Retinal pigment epithelial cell (primary cell): ENCODE measurements at regions not wholly inside any gene's neighbourhood (a gene's known extent, or its start where the extent isn't known, plus 50 kb on each side); places are given as distances from the start of the nearest gene placed in this dataset.

Source experiments
- DNase-seq: peaks from one replicate; pipeline ENCODE4 v3.0.0-alpha.2; 2010; ENCODE audit warnings: low read depth
- H3K4me3 ChIP-seq: 2 replicates; pipeline ENCODE4 v1.5.1; 2011; ENCODE audit warnings: mild to moderate bottlenecking, low read length, control low read depth, moderate library complexity
- CTCF ChIP-seq: conservative IDR thresholded peaks from 2 replicates; pipeline ENCODE4 v1.5.1; 2011; ENCODE audit warnings: low read depth, low read length, control low read depth, inconsistent platforms

GRCh38 chr6:30801950-30802349 is 57.6 kb upstream of the IER3 start:
- DNase-seq = no peak
- H3K4me3 ChIP-seq = no peak overlapping the region
- no peak for TF ChIP-seq CTCF

DNA sequence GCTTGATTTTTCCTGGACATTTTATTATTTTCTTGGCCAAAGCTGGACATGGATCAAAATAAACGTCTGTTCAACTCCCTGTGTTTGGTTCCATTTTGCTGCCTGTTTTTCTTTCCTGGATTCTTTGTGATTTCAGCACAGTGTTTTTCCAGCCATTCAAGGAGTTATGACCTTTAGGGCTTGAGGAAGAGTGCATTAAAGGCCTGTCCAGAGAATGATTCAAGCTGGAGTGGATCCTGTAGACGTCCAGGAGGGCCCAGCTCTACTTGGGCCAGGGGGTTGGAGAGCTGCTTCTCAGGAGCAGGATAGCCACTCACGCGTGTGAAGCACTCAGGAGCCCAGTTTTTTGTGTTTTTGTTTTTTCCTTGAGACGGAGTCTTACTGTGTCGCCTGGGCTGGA is 56.5 kb upstream of the IER3 start:
- no peak for DNase-seq
- no peak for TF ChIP-seq CTCF
- H3K4me3 ChIP-seq = no peak overlapping the region

- DNase-seq = no peak
- no peak overlapping the region for H3K4me3 ChIP-seq
- TF ChIP-seq CTCF = no peak
Observed at GRCh38 chr6:30799210-30799609, 54.9 kb upstream of the IER3 start.

DNA sequence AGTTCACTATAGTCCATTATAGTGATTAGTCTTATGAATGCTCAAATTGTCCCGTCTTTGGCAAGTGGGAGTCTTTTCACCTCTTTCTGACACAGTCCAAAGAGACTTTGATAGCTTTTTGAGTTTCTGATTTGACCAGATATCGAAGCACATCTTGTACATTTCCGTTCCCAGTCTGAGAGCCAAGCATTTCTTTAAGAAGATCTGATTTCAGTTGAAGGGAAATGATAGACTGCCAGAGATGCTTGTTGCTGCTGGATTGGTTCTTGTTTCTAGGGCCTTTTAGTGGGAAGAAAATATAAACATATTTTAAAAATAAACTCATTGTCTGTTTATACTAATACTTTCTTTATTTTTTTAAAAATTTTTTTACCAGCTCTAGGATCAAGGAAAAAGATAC is 54.1 kb upstream of the IER3 start:
- no peak for TF ChIP-seq CTCF
- DNase-seq = no peak
- no peak overlapping the region for H3K4me3 ChIP-seq

DNA sequence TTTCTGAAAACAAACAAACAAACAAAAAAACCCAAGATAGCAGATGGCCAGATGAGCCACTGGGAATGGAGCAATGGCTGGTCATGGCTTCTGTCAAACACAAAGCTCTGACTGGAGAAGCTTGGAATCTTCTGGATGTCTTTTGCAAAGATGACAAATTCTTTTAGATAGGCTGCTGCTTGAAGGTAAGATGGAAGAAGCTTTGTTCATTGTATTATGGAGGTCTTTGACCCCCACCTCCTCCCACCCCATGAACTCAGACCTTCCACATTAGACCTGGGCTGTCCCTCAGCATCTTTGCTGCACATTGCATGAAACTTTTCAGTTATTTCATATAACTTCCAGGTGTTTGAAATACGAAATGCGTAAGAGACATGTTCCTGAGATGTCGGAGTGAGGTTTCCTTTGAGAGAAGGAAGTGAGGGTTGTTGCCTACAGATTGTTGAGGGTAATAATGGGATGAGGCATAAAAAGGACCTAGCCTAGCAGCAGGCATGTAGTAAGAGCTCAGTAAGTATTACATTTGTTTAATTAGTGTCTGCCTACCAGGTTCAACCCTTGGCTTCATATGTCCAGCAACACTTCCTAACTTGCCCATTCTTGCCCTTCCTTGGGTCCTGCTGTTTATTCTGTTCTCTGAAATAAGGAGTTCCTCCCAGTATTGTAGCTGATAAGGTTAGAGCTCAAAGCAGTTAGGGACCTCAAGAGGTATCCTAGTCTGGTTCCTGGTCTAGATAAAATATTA is 51.4 kb upstream of the IER3 start:
- TF ChIP-seq CTCF = no peak
- DNase-seq = no peak
- no peak overlapping the region for H3K4me3 ChIP-seq
